EH (cell line): ENCODE measurements at regions not wholly inside any gene's neighbourhood (a gene's known extent, or its start where the extent isn't known, plus 50 kb on each side); places are given as distances from the start of the nearest gene placed in this dataset.
"Not testable (repeated sequence)": the region's sequence is repeated elsewhere in the genome, so short reads cannot be mapped to it uniquely, and the experiment has no call there.

Source experiments
- DNase-seq: peaks from one replicate; pipeline ENCODE4 v3.0.0-alpha.2; 2015; ENCODE audit warnings: low read depth

DNA sequence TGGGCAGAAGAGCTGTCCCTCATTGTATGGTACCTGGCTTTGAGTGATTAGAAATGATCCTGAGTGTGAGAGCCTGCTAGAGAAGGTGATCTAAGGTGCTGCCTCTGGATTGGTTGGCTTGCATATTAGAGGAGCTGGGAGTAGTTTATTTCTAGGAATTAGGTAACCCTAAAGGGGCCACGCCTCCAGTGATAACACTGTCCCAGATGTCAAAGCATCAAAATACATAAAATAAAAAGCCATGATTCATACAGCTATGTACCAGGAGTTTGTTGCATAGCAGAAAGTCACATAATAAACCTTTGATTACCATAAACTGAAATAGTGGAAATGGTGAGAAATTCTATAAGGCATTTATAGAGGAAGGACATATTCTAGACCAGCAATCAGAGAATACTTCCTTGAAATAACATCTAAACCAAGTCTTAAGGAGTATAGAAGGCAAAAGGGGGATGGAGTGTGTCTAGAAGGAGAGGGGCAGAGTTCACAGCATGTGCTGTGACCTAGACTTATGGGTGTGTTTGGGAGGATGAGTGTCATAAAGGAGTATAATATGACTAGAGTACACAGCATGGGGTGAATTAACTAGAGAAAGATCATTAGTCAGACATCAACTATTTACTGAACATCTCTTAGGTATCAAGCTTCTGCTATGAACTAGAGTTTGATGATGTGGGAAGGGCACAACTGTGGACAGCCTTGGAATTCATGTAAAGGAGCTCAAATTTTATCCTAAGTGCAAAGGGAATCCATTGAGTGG, 686.4 kb downstream of the GALC start:
- DNase-seq, result no peak

DNA sequence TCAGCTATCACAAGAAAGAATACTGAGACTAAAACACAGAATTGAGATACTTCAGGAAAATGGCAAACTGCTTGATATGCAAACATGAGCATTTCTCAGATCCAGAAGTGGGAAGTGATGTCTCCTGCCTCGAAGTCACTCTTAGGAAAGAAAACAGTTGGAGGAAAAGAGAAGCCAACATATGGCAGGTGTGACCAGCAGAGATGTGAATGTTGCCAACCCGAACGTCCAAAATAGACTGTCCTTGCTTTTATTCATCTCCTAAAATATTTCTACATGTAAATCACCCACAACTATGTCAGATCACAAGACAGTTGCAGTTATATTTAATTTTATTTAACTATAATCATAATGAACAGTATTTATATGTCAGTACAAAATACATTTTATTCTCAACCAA, 687.6 kb downstream of the GALC start:
- no peak for DNase-seq

DNA sequence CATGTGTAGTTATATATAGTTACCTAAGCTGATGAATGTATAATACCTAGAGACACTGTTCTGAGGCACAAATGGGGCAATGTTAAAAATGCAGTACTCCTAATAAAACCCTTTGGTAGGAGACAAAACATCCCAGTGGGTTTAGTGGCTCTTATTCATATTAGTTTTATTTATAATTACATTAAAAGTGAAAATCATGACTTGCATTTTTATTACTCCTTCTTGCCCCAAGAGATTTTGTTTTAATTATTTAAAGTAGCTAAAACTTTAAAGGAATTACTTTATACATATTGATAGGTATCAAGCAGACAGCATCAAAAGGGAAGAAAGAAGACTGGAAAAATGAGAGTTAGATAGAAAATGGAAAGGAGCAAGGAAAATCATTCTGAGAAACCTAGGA, 688.6 kb downstream of the GALC start:
- DNase-seq, result no peak

GRCh38 chr14:87286826-87287225, 706.2 kb downstream of the GALC start:
- no peak for DNase-seq

GRCh38 chr14:87286191-87286590, 706.8 kb downstream of the GALC start:
- no peak for DNase-seq

GRCh38 chr14:87285506-87285905, 707.5 kb downstream of the GALC start:
- no peak for DNase-seq

DNA sequence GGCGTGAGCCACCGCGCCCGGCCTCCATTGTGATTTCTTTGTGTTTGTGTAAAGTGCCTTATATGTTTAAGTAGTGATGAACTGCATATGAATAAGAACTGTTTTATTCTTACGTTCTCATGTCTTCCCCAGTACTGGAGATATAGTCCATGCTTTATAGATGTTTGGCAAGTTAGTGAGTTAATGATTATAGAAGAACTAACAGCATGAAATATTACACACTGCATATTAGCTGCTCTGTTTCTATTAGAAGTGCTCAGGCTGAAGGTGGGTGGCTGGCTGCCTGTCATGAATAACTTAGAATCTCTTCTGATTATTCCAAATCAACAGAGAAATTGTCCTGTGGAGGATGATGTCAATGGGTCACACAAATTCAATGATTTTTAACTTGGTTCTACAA, 709.4 kb downstream of the GALC start:
- no peak for DNase-seq

DNA sequence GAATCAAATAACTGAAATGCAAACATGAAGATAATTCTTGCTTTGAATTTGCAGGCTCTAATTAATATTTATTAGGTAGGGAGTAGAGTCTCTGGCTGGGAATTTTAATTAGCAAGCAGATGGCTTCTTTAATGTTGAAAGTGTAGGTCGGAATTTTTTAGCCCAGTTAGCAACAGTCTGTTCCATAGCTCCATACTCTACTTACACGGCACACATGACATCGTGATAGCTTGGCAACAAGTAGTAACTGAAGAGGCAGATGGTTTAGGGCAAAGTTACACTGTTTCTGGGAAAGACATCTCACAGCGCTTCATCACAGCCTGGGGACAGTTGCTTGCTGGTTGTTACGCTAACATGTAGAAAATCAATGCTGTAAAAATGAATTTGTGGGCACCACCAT, 710.7 kb downstream of the GALC start:
- DNase-seq, result no peak

- DNase-seq, result no peak
Measured at GRCh38 chr14:87278415-87278814, 714.6 kb downstream of the GALC start.

DNA sequence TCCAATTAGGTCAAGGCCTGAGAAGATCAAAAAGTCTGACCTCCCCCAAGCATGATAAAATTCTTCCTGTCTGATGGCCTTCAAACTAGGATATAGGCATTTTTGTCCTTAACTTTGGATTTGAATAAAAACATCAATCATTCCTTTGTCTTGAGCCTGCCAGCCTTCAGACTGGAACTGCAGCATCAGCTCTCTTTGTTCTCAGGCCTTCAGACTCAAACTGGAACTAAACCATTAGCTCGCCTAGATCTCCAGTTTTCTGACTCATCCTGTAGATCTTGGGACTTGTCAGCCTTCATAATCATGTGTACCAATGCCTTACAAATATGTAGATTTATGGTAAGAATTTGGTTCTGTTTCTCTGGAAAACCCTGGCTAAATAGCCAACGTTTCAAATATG, 721.7 kb downstream of the GALC start:
- DNase-seq, result no peak

DNA sequence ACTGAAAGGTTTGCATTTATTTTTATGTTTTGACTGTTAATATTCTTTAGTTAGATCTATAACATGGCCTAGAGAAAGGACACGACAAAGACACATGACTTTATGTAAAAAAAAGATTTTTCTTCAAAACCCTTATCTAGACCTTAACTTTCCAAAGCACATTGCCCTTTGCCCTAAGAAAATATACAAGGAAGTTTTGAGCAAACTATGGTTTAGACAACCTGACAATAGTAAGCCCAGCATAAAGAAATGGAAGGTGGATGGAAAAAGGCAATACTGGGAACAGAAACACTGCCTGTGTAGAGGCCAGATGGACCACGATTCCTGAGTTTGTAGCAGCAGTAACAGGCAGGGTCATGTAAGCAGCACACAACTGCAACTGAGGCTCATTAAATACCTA, 724.0 kb downstream of the GALC start:
- no peak for DNase-seq

DNA sequence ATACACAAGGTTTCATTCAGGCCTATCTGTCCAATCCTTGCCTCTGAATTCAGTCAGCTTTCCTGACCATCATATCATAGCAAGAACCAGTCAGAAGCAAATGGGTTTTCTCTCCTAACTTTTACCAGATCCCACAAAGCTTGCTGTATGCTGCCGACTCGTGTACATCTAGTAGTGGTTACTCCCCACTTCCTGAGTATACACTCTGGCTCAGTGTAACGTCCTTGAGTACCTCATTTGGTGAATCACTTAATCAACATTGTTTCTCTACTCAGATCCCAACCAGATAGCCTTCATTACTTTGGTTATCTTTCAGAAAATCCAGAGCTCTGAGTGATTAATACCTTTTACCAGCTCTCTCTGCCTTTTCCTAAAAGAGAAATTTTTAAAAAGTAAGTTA, 728.2 kb downstream of the GALC start:
- no peak for DNase-seq

- no peak for DNase-seq
Measured at GRCh38 chr14:87264272-87264785, 728.7 kb downstream of the GALC start.

- no peak for DNase-seq
Measured at GRCh38 chr14:87261621-87262020, 731.4 kb downstream of the GALC start.

DNA sequence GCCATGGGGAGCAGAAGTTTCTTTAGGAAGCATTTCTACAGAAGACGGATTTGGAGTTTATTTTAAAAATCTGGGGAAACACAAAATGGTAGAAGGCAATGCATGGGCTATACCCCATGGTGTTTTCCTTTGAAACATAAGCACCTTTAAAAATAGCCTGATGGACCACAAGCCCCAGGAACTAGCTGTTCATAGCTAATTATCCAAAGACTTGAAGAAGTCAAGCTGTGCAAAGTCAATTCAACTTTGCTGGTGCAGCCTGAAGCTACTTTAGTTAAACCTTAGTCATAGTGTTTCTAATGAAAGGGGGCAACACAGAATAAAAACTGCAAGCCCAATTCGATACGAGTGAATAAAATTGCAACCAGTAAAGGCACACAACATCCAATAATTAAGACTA, 732.5 kb downstream of the GALC start:
- no peak for DNase-seq

DNA sequence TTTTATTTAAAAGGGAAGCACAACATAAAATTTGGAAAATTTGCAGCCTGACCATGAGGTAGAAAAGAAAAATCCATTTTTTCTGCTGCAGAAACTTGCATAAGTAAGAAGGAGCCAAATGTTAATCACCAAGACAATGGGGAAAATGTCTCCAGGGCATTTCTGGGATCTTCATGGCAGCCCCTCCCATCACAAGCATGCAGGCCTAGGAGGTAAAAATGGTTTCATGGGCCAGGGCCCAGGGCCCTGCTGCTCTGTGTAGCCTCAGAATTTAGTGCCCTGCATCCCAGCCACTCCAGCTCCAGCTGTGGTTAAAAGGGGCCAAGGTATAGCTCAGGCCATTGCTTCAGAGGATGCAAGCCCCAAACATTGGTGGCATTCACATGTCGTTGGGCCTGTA, 735.6 kb downstream of the GALC start:
- DNase-seq, result no peak

- DNase-seq, result no peak
Measured at GRCh38 chr14:87255058-87255457, 737.9 kb downstream of the GALC start.

DNA sequence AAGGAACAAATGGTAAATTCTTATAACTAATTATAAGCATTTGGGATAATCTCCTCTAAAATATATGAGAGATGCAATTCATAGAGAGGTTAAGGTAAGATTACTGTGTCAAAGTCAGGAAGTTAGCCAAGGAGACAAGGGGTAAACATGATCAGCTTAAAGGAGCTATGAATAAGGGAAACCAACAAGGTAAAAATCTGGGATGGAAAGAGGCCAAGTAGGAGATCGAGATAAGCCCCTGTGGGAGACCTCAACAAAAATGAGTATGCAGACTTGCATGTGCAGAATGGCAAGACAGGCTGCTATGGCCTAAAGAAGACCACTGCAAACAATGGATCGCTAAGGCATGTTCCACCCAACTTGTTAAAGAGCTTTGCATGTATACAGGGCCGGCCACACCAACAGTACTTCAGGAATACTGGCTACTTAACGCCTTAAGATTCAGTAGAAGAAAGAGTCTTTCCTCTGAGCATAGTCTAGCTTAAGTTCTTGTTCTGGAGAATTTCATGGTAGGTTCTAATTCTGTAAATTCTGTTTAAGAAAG, 738.6 kb downstream of the GALC start:
- DNase-seq, result no peak

- DNase-seq, result not testable (repeated sequence)
Measured at GRCh38 chr14:87253791-87254190, 739.2 kb downstream of the GALC start.

DNA sequence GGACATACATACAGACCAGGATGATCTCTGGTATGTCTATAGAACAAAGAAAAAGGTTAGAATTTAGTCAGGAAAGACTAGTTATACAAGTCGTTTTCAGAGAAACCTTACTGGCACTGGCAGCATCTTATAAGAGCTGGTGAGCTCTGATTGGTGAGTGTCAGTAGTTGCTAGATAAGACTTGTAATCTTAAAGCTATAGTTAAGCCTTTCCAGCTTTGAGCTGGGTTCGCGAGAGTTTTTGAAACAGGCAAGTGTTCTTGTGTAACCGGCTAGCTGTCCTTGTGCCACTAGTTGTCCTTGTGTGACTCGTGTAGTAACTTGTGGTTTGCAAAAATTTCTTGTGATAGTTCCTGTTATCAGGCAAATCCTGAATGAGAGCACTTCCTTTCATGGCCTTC, 740.9 kb downstream of the GALC start:
- no peak for DNase-seq

DNA sequence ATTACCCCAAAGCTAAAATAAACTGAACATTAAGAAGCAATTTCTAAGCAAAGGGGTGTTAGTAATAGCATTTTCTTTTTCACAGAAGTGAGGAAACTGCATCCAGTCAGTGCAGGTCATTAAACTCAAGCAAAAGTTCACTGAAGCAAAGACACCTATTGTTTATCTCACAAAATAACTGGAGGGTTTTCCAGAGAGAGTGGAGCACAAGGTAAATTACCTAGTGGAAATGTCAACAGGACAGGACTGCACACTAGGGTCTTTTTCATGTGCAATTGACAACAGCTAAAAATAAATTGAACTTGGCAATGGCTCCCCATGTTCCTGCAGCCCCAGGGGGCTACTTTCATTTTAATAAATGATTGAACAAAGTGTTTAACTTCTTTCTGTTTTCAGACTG, 742.0 kb downstream of the GALC start:
- no peak for DNase-seq

DNA sequence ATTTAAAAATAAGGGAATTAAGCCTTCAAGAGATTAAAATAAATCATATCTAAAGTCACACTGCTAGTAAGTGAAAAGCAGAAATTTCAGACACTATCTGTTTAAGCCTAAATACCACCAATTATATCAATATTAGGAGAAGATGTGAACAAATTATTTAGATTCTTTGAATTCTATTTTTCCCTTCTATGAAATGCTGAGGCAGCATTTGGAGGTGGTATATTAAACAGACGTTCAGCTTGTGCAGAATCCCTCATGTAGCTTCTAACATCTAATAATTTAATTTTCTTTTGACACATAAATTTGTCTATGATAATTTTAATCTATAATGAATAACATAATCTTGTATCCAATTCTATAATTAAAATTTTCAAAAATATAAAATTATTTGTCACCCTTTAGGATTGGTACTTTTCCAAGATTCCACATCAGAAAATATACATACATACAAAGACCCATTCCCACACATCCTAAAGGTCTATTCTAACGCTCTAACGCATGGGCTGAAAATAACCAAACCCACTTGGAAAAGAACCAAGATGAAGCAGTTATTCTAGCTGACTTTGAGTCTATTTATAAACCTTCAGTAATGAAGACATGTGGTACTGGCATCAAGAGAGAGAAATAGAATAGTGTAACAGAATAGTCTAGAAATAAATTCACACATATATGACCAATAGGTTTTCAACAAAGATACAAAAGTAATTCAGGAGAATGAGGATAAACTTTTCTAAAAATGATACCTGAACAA, 751.8 kb downstream of the GALC start:
- DNase-seq, result no peak

DNA sequence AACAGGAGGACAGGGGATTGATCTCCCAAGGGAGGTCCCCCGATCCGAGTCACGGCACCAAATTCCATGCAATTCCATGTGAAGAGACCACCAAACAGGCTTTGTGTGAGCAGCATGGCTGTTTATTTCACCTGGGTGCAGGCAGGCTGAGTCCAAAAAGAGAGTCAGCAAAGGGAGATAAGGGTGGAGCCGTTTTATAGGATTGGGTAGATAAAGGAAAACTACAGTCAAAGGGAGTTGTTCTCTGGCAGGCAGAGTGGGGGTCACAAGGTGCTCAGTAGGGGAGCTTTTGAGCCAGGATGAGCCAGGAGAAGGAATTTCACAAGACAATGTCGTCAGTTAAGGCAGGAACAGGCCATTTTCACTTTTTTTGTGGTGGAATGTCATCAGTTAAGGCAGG, 752.7 kb downstream of the GALC start:
- DNase-seq, result not testable (repeated sequence)
